ENCODE measurements at regions not wholly inside any gene's neighbourhood (a gene's known extent, or its start where the extent isn't known, plus 50 kb on each side); places are given as distances from the start of the nearest gene placed in this dataset.

GRCh38 chr1:71267220-71267619, 186.4 kb upstream of the ZRANB2 start:
- DNase-seq (ENCODE audit: low read depth in 2 of 2), result no peak

DNA sequence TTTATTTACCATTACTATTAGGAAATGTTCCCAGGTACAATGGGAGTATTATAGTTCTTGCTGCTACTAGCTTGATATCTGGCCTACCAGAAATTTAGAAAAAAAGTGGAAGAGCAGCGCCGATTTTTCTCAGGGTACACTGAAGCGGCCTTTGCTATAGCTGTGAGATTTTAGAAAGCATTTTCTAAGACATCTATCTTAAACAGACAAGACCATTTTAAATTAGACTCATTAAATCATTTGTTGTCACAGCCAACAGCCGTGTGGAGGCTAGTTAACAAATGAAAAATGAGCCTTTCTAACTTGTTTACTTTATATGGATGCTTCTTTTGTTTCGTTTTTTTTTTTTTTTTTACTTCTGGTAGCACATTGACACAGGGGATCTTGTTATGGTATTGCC, 183.2 kb upstream of the ZRANB2 start:
- DNase-seq (ENCODE audit: low read depth in 2 of 2), result no peak

- DNase-seq (ENCODE audit: low read depth in 2 of 2), result no peak
Measured at GRCh38 chr1:71262970-71263369, 182.1 kb upstream of the ZRANB2 start.

GRCh38 chr1:71252900-71253299, 172.1 kb upstream of the ZRANB2 start:
- no peak for DNase-seq (ENCODE audit: low read depth in 2 of 2)

DNA sequence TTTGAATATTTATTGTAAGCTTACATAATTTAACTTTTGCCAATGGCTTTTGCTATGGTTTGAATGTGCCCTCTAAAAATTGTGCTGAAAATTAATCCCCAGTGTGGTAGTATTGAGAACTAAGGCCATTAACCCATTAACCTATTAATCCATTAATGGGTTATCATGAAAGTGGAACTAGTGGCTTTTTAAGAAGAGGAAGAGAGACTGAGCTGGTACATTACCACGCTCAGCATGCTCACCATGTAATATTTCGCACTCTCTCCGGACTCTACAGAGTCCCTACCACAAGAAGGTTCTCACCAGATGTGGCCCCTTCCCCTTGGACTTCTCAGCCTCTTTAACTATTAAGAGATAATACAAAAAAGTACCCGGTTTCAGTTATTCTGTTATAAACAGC, 164.4 kb upstream of the ZRANB2 start:
- DNase-seq (ENCODE audit: low read depth in 2 of 2), result no peak

GRCh38 chr1:71242239-71242638, 161.4 kb upstream of the ZRANB2 start:
- no peak for DNase-seq (ENCODE audit: low read depth in 2 of 2)

GRCh38 chr1:71240656-71241055, 159.8 kb upstream of the ZRANB2 start:
- no peak for DNase-seq (ENCODE audit: low read depth in 2 of 2)

DNA sequence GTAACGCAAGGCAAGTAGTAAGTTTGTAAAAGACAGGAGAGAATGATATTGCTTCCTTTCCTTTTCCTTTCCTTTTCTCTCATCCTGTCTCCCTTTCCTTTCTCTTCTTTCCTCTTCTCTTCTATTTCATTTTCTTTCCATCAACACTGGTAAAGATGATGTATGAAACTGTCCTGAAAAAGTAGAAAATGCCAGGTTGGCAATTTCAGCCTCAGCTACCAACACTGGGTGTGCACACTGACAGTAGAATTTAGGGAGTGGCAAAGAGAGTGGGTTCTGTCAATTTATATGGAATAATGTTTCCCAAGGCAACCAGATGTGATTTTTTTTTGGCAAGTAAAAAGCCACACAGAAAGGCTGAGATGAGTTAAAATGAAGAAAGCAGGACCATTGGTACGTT, 155.7 kb upstream of the ZRANB2 start:
- DNase-seq (ENCODE audit: low read depth in 2 of 2), result no peak

DNA sequence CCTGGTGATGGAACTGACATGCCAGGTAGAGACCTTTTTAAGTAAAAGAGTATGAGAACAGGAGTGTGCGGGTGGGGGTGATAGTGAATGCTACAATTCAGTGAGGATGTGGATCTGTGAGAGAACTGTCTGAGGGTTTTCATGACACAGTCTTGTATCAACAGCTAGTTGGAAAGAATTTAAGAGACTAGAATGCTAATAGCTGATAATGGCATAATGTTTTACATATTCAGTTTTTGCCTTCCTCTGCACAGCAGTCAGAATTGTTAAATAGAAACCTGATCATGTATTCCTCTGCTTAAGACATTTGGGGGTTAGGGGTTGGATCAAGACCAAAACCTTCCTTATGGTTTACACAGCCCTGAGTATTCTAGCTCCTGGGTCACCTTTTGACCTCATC, 152.8 kb upstream of the ZRANB2 start:
- no peak for DNase-seq (ENCODE audit: low read depth in 2 of 2)

GRCh38 chr1:71232786-71233185, 152.0 kb upstream of the ZRANB2 start:
- no peak for DNase-seq (ENCODE audit: low read depth in 2 of 2)

GRCh38 chr1:71232166-71232763, 151.4 kb upstream of the ZRANB2 start:
- no peak for DNase-seq (ENCODE audit: low read depth in 2 of 2)

- no peak for DNase-seq (ENCODE audit: low read depth in 2 of 2)
Measured at GRCh38 chr1:71231751-71232150, 150.9 kb upstream of the ZRANB2 start.

GRCh38 chr1:71228742-71229365, 148.0 kb upstream of the ZRANB2 start:
- DNase-seq (ENCODE audit: low read depth in 2 of 2), result no peak

DNA sequence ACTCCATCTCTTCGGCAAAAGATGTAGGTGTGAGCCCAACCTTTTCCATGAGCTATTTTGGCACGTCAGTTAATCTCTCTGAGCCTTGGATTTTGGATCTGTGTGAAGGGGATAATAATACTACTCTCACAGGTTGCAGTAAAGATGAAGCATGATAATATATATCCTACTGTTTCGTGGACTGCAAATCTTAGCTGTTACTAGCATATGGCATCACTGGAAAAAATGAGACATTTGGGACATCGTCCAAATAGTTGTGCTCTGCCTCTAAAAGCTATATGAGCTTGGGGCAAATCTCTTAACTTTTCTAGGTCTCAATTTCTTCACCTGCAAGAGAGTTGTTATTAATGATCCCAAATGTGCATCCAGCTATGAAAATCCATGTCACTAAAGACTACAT, 147.4 kb upstream of the ZRANB2 start:
- no peak for DNase-seq (ENCODE audit: low read depth in 2 of 2)

DNA sequence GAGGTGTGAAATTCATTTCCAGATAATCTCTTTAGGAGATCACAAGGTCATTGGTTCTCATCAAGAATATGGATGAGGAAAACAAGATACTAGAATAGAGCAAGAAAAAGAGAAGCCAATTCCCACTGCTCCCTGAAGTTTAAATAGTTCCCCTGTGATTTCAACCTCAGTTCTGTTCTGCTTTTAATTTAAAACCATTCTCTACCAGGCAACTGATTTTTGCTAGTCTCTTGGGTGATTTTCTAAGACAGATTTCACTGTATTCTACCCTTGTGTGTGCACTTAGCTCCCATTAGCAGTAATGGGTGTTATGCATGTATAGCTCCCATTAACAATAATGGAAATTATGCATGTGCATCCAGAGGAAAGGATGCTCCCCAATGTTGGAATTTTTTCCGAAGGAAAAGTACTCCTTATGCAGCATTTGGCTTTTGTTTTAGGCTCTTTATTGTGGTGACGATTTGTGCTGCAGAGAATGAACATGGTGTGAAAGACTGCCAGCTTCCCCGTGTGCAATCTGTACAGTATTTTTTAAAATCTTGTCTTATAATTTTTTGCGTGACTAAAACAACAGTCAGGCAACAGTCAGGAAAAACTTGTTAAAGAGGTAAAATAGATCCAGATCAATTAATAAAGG, 144.0 kb upstream of the ZRANB2 start:
- DNase-seq (ENCODE audit: low read depth in 2 of 2), result no peak

- DNase-seq (ENCODE audit: low read depth in 2 of 2), result no peak
Measured at GRCh38 chr1:71223641-71224340, 143.0 kb upstream of the ZRANB2 start.

GRCh38 chr1:71222668-71223067, 141.8 kb upstream of the ZRANB2 start:
- DNase-seq (ENCODE audit: low read depth in 2 of 2), result no peak

- DNase-seq (ENCODE audit: low read depth in 2 of 2), result no peak
Measured at GRCh38 chr1:71210718-71211117, 129.9 kb upstream of the ZRANB2 start.

GRCh38 chr1:71203241-71203640, 122.4 kb upstream of the ZRANB2 start:
- DNase-seq (ENCODE audit: low read depth in 2 of 2), result no peak

GRCh38 chr1:71200503-71200902, 119.7 kb upstream of the ZRANB2 start:
- DNase-seq (ENCODE audit: low read depth in 2 of 2), result no peak

DNA sequence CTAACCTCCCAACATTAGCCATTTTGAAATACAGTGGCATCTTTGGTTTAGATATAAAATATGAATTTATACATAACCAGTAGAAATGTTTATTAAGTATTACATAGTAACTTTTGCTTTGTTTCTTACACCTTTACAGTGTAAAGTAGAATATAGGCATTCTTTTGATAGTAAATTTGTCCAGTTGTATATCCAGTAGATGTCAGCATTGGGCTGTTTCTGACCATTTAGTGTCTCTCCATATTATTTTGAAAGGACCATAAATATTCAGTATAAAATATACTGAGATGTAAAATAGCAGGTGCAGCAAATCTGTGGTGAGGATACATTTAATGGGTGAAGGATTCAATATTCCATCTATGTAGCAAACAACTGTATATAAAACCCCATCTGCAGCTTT, 115.8 kb upstream of the ZRANB2 start:
- DNase-seq (ENCODE audit: low read depth in 2 of 2), result no peak

DNA sequence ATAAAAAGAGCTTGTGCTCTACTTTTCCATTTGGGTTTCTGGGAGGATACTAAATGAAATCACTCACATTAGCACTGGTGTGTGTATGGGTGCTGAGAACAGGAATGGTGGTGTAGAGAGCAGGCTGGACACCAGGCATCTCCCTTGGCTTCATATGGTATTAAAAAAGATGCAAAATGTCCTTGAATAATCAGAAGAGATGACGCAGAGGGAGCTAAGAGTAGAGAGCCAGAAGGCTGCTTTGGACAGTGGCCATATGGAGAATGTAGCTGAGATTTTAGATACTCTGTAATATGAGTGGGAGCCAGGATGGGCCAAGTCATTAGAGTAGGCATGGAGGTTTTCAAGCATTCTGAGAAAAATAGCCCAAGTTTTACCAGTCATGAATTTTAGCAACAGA, 112.3 kb upstream of the ZRANB2 start:
- no peak for DNase-seq (ENCODE audit: low read depth in 2 of 2)

- DNase-seq (ENCODE audit: low read depth in 2 of 2), result no peak
Measured at GRCh38 chr1:71191520-71191919, 110.7 kb upstream of the ZRANB2 start.

Measured in fibroblast of skin of left biceps (primary cell).